ENCODE measurements at regions not wholly inside any gene's neighbourhood (a gene's known extent, or its start where the extent isn't known, plus 50 kb on each side); places are given as distances from the start of the nearest gene placed in this dataset.
"Not testable (repeated sequence)": the region's sequence is repeated elsewhere in the genome, so short reads cannot be mapped to it uniquely, and the experiment has no call there.

DNA sequence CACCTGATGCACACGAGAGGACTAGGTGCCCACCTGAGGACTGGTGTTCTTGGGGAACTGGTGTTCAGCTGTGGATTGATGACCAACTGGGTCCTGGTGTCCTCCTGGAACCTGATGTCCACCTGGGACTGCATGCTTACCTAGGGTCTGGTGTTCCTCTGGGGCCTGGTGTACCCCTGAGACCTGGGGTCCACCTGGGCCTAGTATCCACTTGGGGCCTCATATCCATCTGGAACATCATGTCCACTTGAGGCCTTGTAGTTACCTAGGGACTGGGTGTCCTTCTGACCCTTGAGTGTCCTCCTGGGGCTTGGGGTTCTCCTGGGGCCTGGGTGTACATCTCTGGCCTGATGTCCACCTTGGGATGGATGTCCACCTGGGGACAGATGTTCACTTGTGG, 197.2 kb downstream of the POTEM start:
- TF ChIP-seq, protein P1, sequence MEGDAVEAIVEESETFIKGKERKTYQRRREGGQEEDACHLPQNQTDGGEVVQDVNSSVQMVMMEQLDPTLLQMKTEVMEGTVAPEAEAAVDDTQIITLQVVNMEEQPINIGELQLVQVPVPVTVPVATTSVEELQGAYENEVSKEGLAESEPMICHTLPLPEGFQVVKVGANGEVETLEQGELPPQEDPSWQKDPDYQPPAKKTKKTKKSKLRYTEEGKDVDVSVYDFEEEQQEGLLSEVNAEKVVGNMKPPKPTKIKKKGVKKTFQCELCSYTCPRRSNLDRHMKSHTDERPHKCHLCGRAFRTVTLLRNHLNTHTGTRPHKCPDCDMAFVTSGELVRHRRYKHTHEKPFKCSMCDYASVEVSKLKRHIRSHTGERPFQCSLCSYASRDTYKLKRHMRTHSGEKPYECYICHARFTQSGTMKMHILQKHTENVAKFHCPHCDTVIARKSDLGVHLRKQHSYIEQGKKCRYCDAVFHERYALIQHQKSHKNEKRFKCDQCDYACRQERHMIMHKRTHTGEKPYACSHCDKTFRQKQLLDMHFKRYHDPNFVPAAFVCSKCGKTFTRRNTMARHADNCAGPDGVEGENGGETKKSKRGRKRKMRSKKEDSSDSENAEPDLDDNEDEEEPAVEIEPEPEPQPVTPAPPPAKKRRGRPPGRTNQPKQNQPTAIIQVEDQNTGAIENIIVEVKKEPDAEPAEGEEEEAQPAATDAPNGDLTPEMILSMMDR (conservative IDR thresholded peaks at IDR 0.05), result not testable (repeated sequence)
- not testable (repeated sequence) for TF ChIP-seq EZH2 (IDR thresholded peaks at IDR 0.05; ENCODE audit: low read depth)
